HepG2 (cell line): ENCODE measurements at regions not wholly inside any gene's neighbourhood (a gene's known extent, or its start where the extent isn't known, plus 50 kb on each side); places are given as distances from the start of the nearest gene placed in this dataset.

Source experiments
- ATAC-seq: fragments of 200-7000 bp; cut with Tn5 transposase; 3 replicates; pipeline ENCODE4 v1.9.1; 2020; ENCODE audit warnings: mild to moderate bottlenecking, moderate library complexity
- BruUV-seq: library from RNA; stranded (reverse); fragments of 400-500 nt; replicated peaks from 2 replicates; lab custom pipeline; 2021; lab: Mats Ljungman, UMichigan
- CTCF ChIA-PET: fragments of 300-600 bp; formaldehyde crosslinking; extraction: SDS; loops from one replicate; lab custom pipeline; 2021; ENCODE audit warnings: low total read pairs, inconsistent platforms, low intra/inter-chr PET ratio; lab: Yijun Ruan, JAX
- POLR2A ChIA-PET: fragments of 350-600 bp; sonication (Branson Sonifier 250); formaldehyde crosslinking; loops from one replicate; lab custom pipeline; 2020; ENCODE audit warnings: antibody characterized with exemption, inconsistent platforms; lab: Yijun Ruan, JAX
- DNase-seq: peaks from one replicate; pipeline ENCODE4 v3.0.0-alpha.2; 2015; ENCODE audit warnings: low spot score
- FAIRE-seq: peaks from 3 replicates; lab custom pipeline; 2011; peaks lifted over from hg19 to GRCh38; lab: Jason Lieb, UNC
- H2AFZ ChIP-seq: one replicate; pipeline ENCODE4 v1.6.1; 2011; ENCODE audit warnings: low read length, inconsistent platforms
- H3K27ac ChIP-seq: fragments of 300-600 bp; 3 replicates; pipeline ENCODE4 v1.8.0; 2011; ENCODE audit warnings: mixed run types, mild to moderate bottlenecking, mixed read lengths, low read length, inconsistent platforms; ENCODE audit not compliant: insufficient read depth; ENCODE audit errors: extremely low read length
- H3K27me3 ChIP-seq, 2 experiments: fragments of 200-600 bp in 1 of 2; 2 replicates in 1 of 2; 3 replicates in 1 of 2; pipeline versions ENCODE4 v1.6.0 to v1.8.0; 2011; ENCODE audit warnings: low read length in 2 of 2, mild to moderate bottlenecking in 2 of 2, moderate library complexity in 2 of 2, inconsistent platforms in 1 of 2; ENCODE audit not compliant: insufficient read depth in 2 of 2, control insufficient read depth in 1 of 2
- H3K36me3 ChIP-seq, 2 experiments: fragments of 200-600 bp in 1 of 2; replicated peaks in 1 of 2; 2 replicates in 1 of 2; 3 replicates in 1 of 2; pipeline versions ENCODE4 v1.5.1 to v1.8.0; 2011; ENCODE audit warnings: low read length in 2 of 2, inconsistent platforms in 1 of 2; ENCODE audit not compliant: insufficient read depth in 2 of 2, control insufficient read depth in 1 of 2
- H3K4me1 ChIP-seq: 2 replicates; pipeline ENCODE4 v1.5.1; 2012; ENCODE audit warnings: low read length, inconsistent platforms; ENCODE audit not compliant: insufficient read depth
- H3K4me2 ChIP-seq: 2 replicates; pipeline ENCODE4 v1.6.0; 2011; ENCODE audit warnings: low read depth, low read length, inconsistent platforms
- H3K4me3 ChIP-seq, 3 experiments: fragments of 200-600 bp in 1 of 3; sonication (generic), shearing (Covaris generic) in 1 of 3; replicated peaks in 1 of 3; 2 replicates each; pipeline ENCODE4 v1.5.1; 2011 to 2016; ENCODE audit warnings: low read length in 3 of 3, inconsistent platforms in 2 of 3, low read depth in 2 of 3, mild to moderate bottlenecking in 2 of 3, control low read depth in 1 of 3, mixed read lengths in 1 of 3; ENCODE audit not compliant: insufficient read depth in 1 of 3
- H3K79me2 ChIP-seq: one replicate; pipeline ENCODE4 v1.6.1; 2011; ENCODE audit warnings: low read length, inconsistent platforms; ENCODE audit not compliant: insufficient read depth
- H3K9ac ChIP-seq: 2 replicates; pipeline ENCODE4 v1.6.0; 2011; ENCODE audit warnings: mild to moderate bottlenecking, low read depth, low read length, inconsistent platforms; ENCODE audit not compliant: insufficient read depth
- H3K9me3 ChIP-seq: 2 replicates; pipeline ENCODE4 v1.5.1; 2012; ENCODE audit warnings: mild to moderate bottlenecking, low read length
- H4K20me1 ChIP-seq: 2 replicates; pipeline ENCODE4 v1.6.0; 2011; ENCODE audit warnings: inconsistent platforms, mild to moderate bottlenecking, low read length, moderate library complexity; ENCODE audit not compliant: insufficient read depth
- EED ChIP-seq: sonication (generic); formaldehyde crosslinking; IDR thresholded peaks from 2 replicates; pipeline ENCODE4 v1.5.0; 2020; ENCODE audit warnings: mild to moderate bottlenecking, missing genetic modification reagents
- HDAC6 ChIP-seq: fragments of 200-600 bp; sonication (generic); IDR thresholded peaks from 2 replicates; pipeline ENCODE4 v1.7.0; 2017; ENCODE audit warnings: mild to moderate bottlenecking, antibody characterized with exemption, low read length, low read depth
- HMGXB4 ChIP-seq, 2 experiments: sonication (generic) in 1 of 2; formaldehyde crosslinking in 1 of 2; IDR thresholded peaks; 2 replicates each; pipeline versions ENCODE4 v1.4.0 to v1.6.1; 2018 to 2020; ENCODE audit warnings: missing genetic modification reagents in 2 of 2, borderline replicate concordance in 1 of 2, low read depth in 1 of 2, mild to moderate bottlenecking in 1 of 2, missing biosample characterization in 1 of 2
- NFYC ChIP-seq: IDR thresholded peaks from 2 replicates; pipeline ENCODE4 v1.6.1; 2016; ENCODE audit warnings: missing genetic modification reagents, missing compliant biosample characterization
- PAF1 ChIP-seq: IDR thresholded peaks from 2 replicates; pipeline ENCODE4 v1.6.1; 2016; ENCODE audit warnings: missing genetic modification reagents, missing compliant biosample characterization
- SMAD9 ChIP-seq: sonication (generic); formaldehyde crosslinking; IDR thresholded peaks from 2 replicates; pipeline ENCODE4 v1.5.1; 2020; ENCODE audit warnings: mild to moderate bottlenecking, missing genetic modification reagents
- ZNF546 ChIP-seq: sonication (generic); formaldehyde crosslinking; conservative IDR thresholded peaks from 2 replicates; pipeline ENCODE4 v1.8.1; 2023; ENCODE audit warnings: mild to moderate bottlenecking, missing genetic modification reagents
- WGBS: methylation state at CpG from one replicate; pipeline ENCODE4 v1.1.6; 2017; ENCODE audit warnings: low lambda C conversion rate; 5-methylcytosine and 5-hydroxymethylcytosine counted together
- in situ Hi-C: cut with HindIII; loops from 2 replicates; pipeline ENCODE4 v1.10.0; 2017; ENCODE audit warnings: low pct_unique_long_range_greater_than_20kb; ENCODE audit not compliant: extremely low pct_ligation_motif_present
- intact Hi-C: fragments of 100-400 bp; cut with micrococcal nuclease; formaldehyde crosslinking; loops from one replicate; pipeline ENCODE4 v1.10.0; 2022; ENCODE audit not compliant: unreplicated experiment

- CTCF ChIA-PET: no interaction called here
- H3K4me3 ChIP-seq: no peak overlapping the region
- in situ Hi-C loops: no loop called here
- no peak overlapping the region for H2AFZ ChIP-seq
- BruUV-seq: no TSS peak
- no peaks in the 10 kb centered on the region for H4K20me1 ChIP-seq
- TF ChIP-seq PAF1 (CRISPR knock-in tag): no peak
- TF ChIP-seq ZNF546 (CRISPR knock-in tag): no peak
- TF ChIP-seq HMGXB4 (CRISPR knock-in tag; IDR thresholded peaks at IDR 0.05; ENCODE audit: borderline replicate concordance in 1 of 2, low read depth in 1 of 2): no peak
- no peak for TF ChIP-seq HDAC6
- no peak for TF ChIP-seq NFYC (CRISPR knock-in tag)
- no peak for TF ChIP-seq SMAD9 (CRISPR knock-in tag)
- TF ChIP-seq EED (CRISPR knock-in tag): no peak
- TF ChIP-seq, all 625 proteins: peak for 0
- ATAC-seq: no peak
- no peak for FAIRE-seq
- DNase-seq: no peak
- POLR2A ChIA-PET: no interaction called here
- no peaks in the 10 kb centered on the region for H3K79me2 ChIP-seq
- no peaks in the 10 kb centered on the region for H3K36me3 ChIP-seq
- H3K9ac ChIP-seq: no peak overlapping the region
- H3K27me3 ChIP-seq: peaks cover 1 to 34% of the 10 kb centered on the region in 2 experiments; a peak in 4 of 5 replicates
- H3K4me2 ChIP-seq: no peak overlapping the region
- intact Hi-C loops: no loop called here
- H3K9me3 ChIP-seq: no peaks in the 10 kb centered on the region
- no peak overlapping the region for H3K27ac ChIP-seq
- H3K4me1 ChIP-seq: no peaks in the 10 kb centered on the region
- 22% methylated on average over 15 of the region's 21 CpGs for WGBS
Observed at GRCh38 chr10:2893158-2893845, 174.0 kb upstream of the PFKP start.
